HEK293 (cell line): ENCODE measurements at regions not wholly inside any gene's neighbourhood (a gene's known extent, or its start where the extent isn't known, plus 50 kb on each side); places are given as distances from the start of the nearest gene placed in this dataset.

Source experiments
- CTCF ChIA-PET: fragments of 350-600 bp; formaldehyde crosslinking; extraction: SDS; loops from one replicate; lab custom pipeline; 2021; ENCODE audit warnings: antibody characterized with exemption; lab: Yijun Ruan, JAX
- POLR2A ChIA-PET: fragments of 300-600 bp; formaldehyde crosslinking; extraction: SDS; loops from one replicate; lab custom pipeline; 2020; ENCODE audit warnings: antibody characterized with exemption, inconsistent platforms; lab: Yijun Ruan, JAX
- H3K27ac ChIP-seq: fragments of 200-500 bp; sonication (Bioruptor generic); 2 replicates; pipeline ENCODE4 v1.5.1; 2014; ENCODE audit warnings: low read depth, low read length, control low read depth, inconsistent platforms; ENCODE audit errors: extremely low read depth
- H3K36me3 ChIP-seq, 2 experiments: fragments of 200-500 bp in 1 of 2; sonication (Bioruptor generic) in 1 of 2; 1 replicate in 1 of 2; 2 replicates in 1 of 2; pipeline ENCODE4 v1.5.1; 2014 to 2017; ENCODE audit warnings: inconsistent platforms in 2 of 2, low read length in 2 of 2; ENCODE audit not compliant: control insufficient read depth in 2 of 2, insufficient read depth in 1 of 2
- H3K4me1 ChIP-seq: fragments of 200-500 bp; sonication (Bioruptor generic); 2 replicates; pipeline ENCODE4 v1.5.1; 2014; ENCODE audit warnings: mild to moderate bottlenecking, low read length, inconsistent platforms; ENCODE audit not compliant: control insufficient read depth, insufficient read depth
- H3K4me3 ChIP-seq: 2 replicates; pipeline ENCODE4 v1.5.1; 2011; ENCODE audit warnings: low read depth, mild to moderate bottlenecking, control low read depth, low read length, moderate library complexity
- H3K9me3 ChIP-seq: fragments of 200-500 bp; sonication (Bioruptor generic); 2 replicates; pipeline ENCODE4 v1.5.1; 2014; ENCODE audit warnings: low read depth, low read length, inconsistent platforms; ENCODE audit not compliant: control insufficient read depth, insufficient read depth
- ATF2 ChIP-seq: fragments of 450-650 bp; formaldehyde crosslinking; IDR thresholded peaks from 2 replicates; pipeline ENCODE4 v1.5.1; 2016; ENCODE audit warnings: missing biosample characterization, missing genetic modification characterization, low read depth
- KLF10 ChIP-seq: fragments of 450-650 bp; IDR thresholded peaks from 2 replicates; pipeline ENCODE4 v1.5.1; 2018; ENCODE audit warnings: missing biosample characterization, mild to moderate bottlenecking, missing genetic modification characterization
- MZF1 ChIP-seq: fragments of 450-650 bp; formaldehyde crosslinking; IDR thresholded peaks from 2 replicates; pipeline ENCODE4 v1.5.1; 2017; ENCODE audit warnings: missing biosample characterization, missing genetic modification characterization, borderline replicate concordance
- SALL2 ChIP-seq: fragments of 450-650 bp; formaldehyde crosslinking; IDR thresholded peaks from 2 replicates; pipeline ENCODE4 v1.5.0; 2017; ENCODE audit warnings: missing biosample characterization, mild to moderate bottlenecking, missing genetic modification characterization, borderline replicate concordance
- SETDB1 ChIP-seq: IDR thresholded peaks from one replicate; pipeline ENCODE4 v1.6.1; 2017; ENCODE audit warnings: mild to moderate bottlenecking, low read length, moderate library complexity, mixed read lengths; ENCODE audit not compliant: insufficient read length
- TRIM28 ChIP-seq: IDR thresholded peaks from 2 replicates; pipeline ENCODE4 v1.6.1; 2011; ENCODE audit warnings: low read length, control low read depth, borderline replicate concordance
- WT1 ChIP-seq: fragments of 450-650 bp; formaldehyde crosslinking; IDR thresholded peaks from 2 replicates; pipeline ENCODE4 v1.5.1; 2016; ENCODE audit warnings: missing biosample characterization, missing genetic modification characterization
- ZBTB1 ChIP-seq: fragments of 450-650 bp; formaldehyde crosslinking; IDR thresholded peaks from 2 replicates; pipeline ENCODE4 v1.5.1; 2016; ENCODE audit warnings: missing biosample characterization, missing genetic modification characterization
- ZFP69B ChIP-seq: fragments of 450-650 bp; formaldehyde crosslinking; IDR thresholded peaks from 2 replicates; pipeline ENCODE4 v1.5.1; 2016; ENCODE audit warnings: missing biosample characterization, missing genetic modification characterization
- ZNF10 ChIP-seq: fragments of 450-650 bp; formaldehyde crosslinking; IDR thresholded peaks from 2 replicates; pipeline ENCODE4 v1.5.1; 2017; ENCODE audit warnings: missing biosample characterization, missing genetic modification characterization
- ZNF133 ChIP-seq: fragments of 450-650 bp; formaldehyde crosslinking; IDR thresholded peaks from 2 replicates; pipeline ENCODE4 v1.5.1; 2016; ENCODE audit warnings: missing biosample characterization, missing genetic modification characterization
- ZNF274 ChIP-seq, 2 experiments: fragments of 200-500 bp in 1 of 2; fragments of 450-650 bp in 1 of 2; sonication (Bioruptor generic) in 1 of 2; formaldehyde crosslinking in 1 of 2; IDR thresholded peaks; 2 replicates each; pipeline versions ENCODE4 v1.5.1 to v1.6.1; 2014 to 2016; ENCODE audit warnings: borderline replicate concordance in 1 of 2, inconsistent platforms in 1 of 2, low read length in 1 of 2, missing biosample characterization in 1 of 2, missing genetic modification characterization in 1 of 2
- ZNF549 ChIP-seq: fragments of 450-650 bp; IDR thresholded peaks from 2 replicates; pipeline ENCODE4 v1.5.1; 2018; ENCODE audit warnings: missing biosample characterization, missing genetic modification characterization, mild to moderate bottlenecking, inconsistent platforms, moderate library complexity
- ZNF555 ChIP-seq: fragments of 450-650 bp; formaldehyde crosslinking; conservative IDR thresholded peaks from 2 replicates; pipeline ENCODE4 v1.5.1; 2017; ENCODE audit warnings: missing biosample characterization, mild to moderate bottlenecking, missing genetic modification characterization, inconsistent platforms
- ZNF621 ChIP-seq: fragments of 450-650 bp; formaldehyde crosslinking; IDR thresholded peaks from 2 replicates; pipeline ENCODE4 v1.5.1; 2017; ENCODE audit warnings: missing biosample characterization, missing genetic modification characterization
- ZNF639 ChIP-seq: fragments of 450-650 bp; formaldehyde crosslinking; IDR thresholded peaks from 2 replicates; pipeline ENCODE4 v1.5.1; 2016; ENCODE audit warnings: missing biosample characterization, missing genetic modification characterization
- ZNF677 ChIP-seq: fragments of 450-650 bp; IDR thresholded peaks from 2 replicates; pipeline ENCODE4 v1.5.0; 2018; ENCODE audit warnings: missing biosample characterization, mild to moderate bottlenecking, missing genetic modification characterization, moderate library complexity

GRCh38 chr13:80131204-80131603, 209.7 kb downstream of the SPRY2 start:
- ChIA-PET CTCF (no interaction called here), POLR2A (no interaction called here)
- H3K9me3 ChIP-seq = no peaks in the 10 kb centered on the region
- peak overlapping the region; percentile 11 for H3K4me3 ChIP-seq
- no peaks in the 10 kb centered on the region for H3K4me1 ChIP-seq
- H3K36me3 ChIP-seq = no peaks in the 10 kb centered on the region
- TF ChIP-seq KLF10 (tag by site-specific recombination) (peak; percentile 47), ATF2 (no peak), TRIM28 (peak; percentile 72; the same call in 1 of the 2 replicates)
- H3K27ac ChIP-seq = no peak overlapping the region

GRCh38 chr13:80126389-80127068, 214.4 kb downstream of the SPRY2 start:
- POLR2A ChIA-PET = interaction anchor here (0.8 kb wide), 1 partner anchor 215 kb away, joined by 3 read pairs; the partner anchor contains the start of gene SPRY2
- Histone ChIP-seq H3K9me3 (no peaks in the 10 kb centered on the region), H3K27ac (no peak overlapping the region), H3K36me3 (no peaks in the 10 kb centered on the region), H3K4me1 (no peaks in the 10 kb centered on the region), H3K4me3 (no peak overlapping the region)
- CTCF ChIA-PET = no interaction called here
- TF ChIP-seq ZNF549 (tag by site-specific recombination) (no peak), ZNF555 (tag by site-specific recombination) (no peak), ZNF677 (tag by site-specific recombination) (no peak), ZNF621 (tag by site-specific recombination) (no peak), ZNF639 (no peak)

GRCh38 chr13:80123945-80124344, 217.0 kb downstream of the SPRY2 start:
- TF ChIP-seq SETDB1 = peak; percentile 43
- TF ChIP-seq ZBTB1 (tag by site-specific recombination) = no peak
- TF ChIP-seq, all 188 proteins: peak for 1
- ChIA-PET CTCF (interaction anchor here (0.6 kb wide), 1 partner anchor 894 kb away, joined by 3 read pairs; no protein-coding TSS in a partner anchor), POLR2A (no interaction called here)
- no peaks in the 10 kb centered on the region for H3K9me3 ChIP-seq
- H3K4me1 ChIP-seq = no peaks in the 10 kb centered on the region
- H3K27ac ChIP-seq = no peak overlapping the region
- H3K36me3 ChIP-seq = no peaks in the 10 kb centered on the region
- no peak overlapping the region for H3K4me3 ChIP-seq

- POLR2A ChIA-PET = no interaction called here
Measured at GRCh38 chr13:80121038-80121437, 219.9 kb downstream of the SPRY2 start.

More at GRCh38 chr13:80121038-80121437, 219.9 kb downstream of the SPRY2 start:
- H3K4me3 ChIP-seq = no peak overlapping the region
- no peaks in the 10 kb centered on the region for H3K36me3 ChIP-seq
- CTCF ChIA-PET = no interaction called here
- H3K27ac ChIP-seq = no peak overlapping the region
- no peaks in the 10 kb centered on the region for H3K4me1 ChIP-seq
- H3K9me3 ChIP-seq = no peaks in the 10 kb centered on the region
- no peak for TF ChIP-seq SALL2 (tag by site-specific recombination)
- TF ChIP-seq WT1 = no peak
- TF ChIP-seq ZNF133 = no peak
- no peak for TF ChIP-seq MZF1 (tag by site-specific recombination)
- no peak for TF ChIP-seq ZFP69B (tag by site-specific recombination)
- TF ChIP-seq ZNF274 (IDR thresholded peaks at IDR 0.05; ENCODE audit: low read length) = no peak
- TF ChIP-seq ZNF274 (tag by site-specific recombination; IDR thresholded peaks at IDR 0.05; ENCODE audit: borderline replicate concordance) = no peak
- no peak for TF ChIP-seq ZNF555 (tag by site-specific recombination)
- TF ChIP-seq ZNF10 (tag by site-specific recombination) = no peak
